Right lobe of liver (tissue), 6 donors: ENCODE measurements at regions not wholly inside any gene's neighbourhood (a gene's known extent, or its start where the extent isn't known, plus 50 kb on each side); places are given as distances from the start of the nearest gene placed in this dataset.

Experiments
- ATAC-seq, 4 donors: fragments of 200-7000 bp; cut with Tn5 transposase; one replicate each; pipeline ENCODE4 v1.9.1; 2020; ENCODE audit warnings: mild to moderate bottlenecking in 4 of 4, moderate library complexity in 4 of 4
- DNase-seq, 3 donors: peaks; one replicate each; pipeline ENCODE4 v3.0.0-alpha.2; 2020
- H3K27ac ChIP-seq, 3 donors: fragments of 200-600 bp; one replicate each; pipeline ENCODE4 v1.8.0; 2022
- H3K27me3 ChIP-seq, 2 donors: fragments of 200-600 bp; one replicate each; pipeline ENCODE4 v1.8.0; 2022
- H3K36me3 ChIP-seq, 4 donors: fragments of 200-600 bp; sonication (generic) in 1 of 4; one replicate each; pipeline versions ENCODE4 v1.5.1 to v1.8.0; 2017 to 2022; ENCODE audit warnings: control low read depth in 1 of 4
- H3K4me1 ChIP-seq, 4 donors: fragments of 200-600 bp; sonication (generic) in 1 of 4; one replicate each; pipeline versions ENCODE4 v1.5.1 to v1.8.0; 2017 to 2022; ENCODE audit warnings: control low read depth in 1 of 4
- H3K4me3 ChIP-seq, 3 donors: fragments of 200-600 bp; one replicate each; pipeline ENCODE4 v1.8.0; 2022
- H3K9me3 ChIP-seq, 4 donors: fragments of 200-600 bp; sonication (generic) in 1 of 4; one replicate each; pipeline versions ENCODE4 v1.5.1 to v1.8.0; 2017 to 2022; ENCODE audit warnings: control low read depth in 1 of 4
- POLR2A ChIP-seq: fragments of 450-650 bp; IDR thresholded peaks from one replicate; pipeline ENCODE4 v1.6.1; 2017; ENCODE audit warnings: antibody characterized with exemption, mild to moderate bottlenecking
- WGBS: methylation state at CpG from one replicate; pipeline ENCODE4 v1.1.6; 2018; ENCODE audit warnings: low coverage, low lambda C conversion rate; ENCODE audit not compliant: insufficient coverage; ENCODE audit errors: missing lambda C conversion rate; 5-methylcytosine and 5-hydroxymethylcytosine counted together
- intact Hi-C, 2 donors: fragments of 100-400 bp; cut with DNase I; formaldehyde crosslinking; loops; one replicate each; pipeline versions ENCODE4 v1.11.2 to v1.14.1; 2022
- TF ChIP-seq, protein P1 (sequence below), 4 donors: fragments of 200-600 bp in 3 of 4; fragments of 450-650 bp in 1 of 4; IDR thresholded peaks; one replicate each; pipeline versions ENCODE4 v1.5.1 to v1.8.0; 2016 to 2022; ENCODE audit warnings: antibody characterized with exemption in 4 of 4, mild to moderate bottlenecking in 2 of 4
- donor health status: DM: no; HTN: yes; CAD: no.
- donor health status: DM: no; HTN: no; CAD: no.
- donor health status: DM: no; HTN: no; CAD: no.
- donor health status: DM: no; HTN: yes; CAD: no.
- donor health status: DM: no; HTN: yes; CAD: no.

- Histone ChIP-seq H3K4me1 (no peaks in the 10 kb centered on the region), H3K36me3 (no peaks in the 10 kb centered on the region), H3K27ac (no peak overlapping the region), H3K27me3 (no peaks in the 10 kb centered on the region), H3K9me3 (no peaks in the 10 kb centered on the region), H3K4me3 (no peak overlapping the region)
- no peak for TF ChIP-seq POLR2A
- no peak for DNase-seq
- no peak for ATAC-seq
- intact Hi-C loops, result no loop called here
- WGBS, result no CpG with 5 or more reads among the region's 2 CpGs
Measured at GRCh38 chr4:126582737-126583136, 1050.0 kb upstream of the INTU start.

DNA sequence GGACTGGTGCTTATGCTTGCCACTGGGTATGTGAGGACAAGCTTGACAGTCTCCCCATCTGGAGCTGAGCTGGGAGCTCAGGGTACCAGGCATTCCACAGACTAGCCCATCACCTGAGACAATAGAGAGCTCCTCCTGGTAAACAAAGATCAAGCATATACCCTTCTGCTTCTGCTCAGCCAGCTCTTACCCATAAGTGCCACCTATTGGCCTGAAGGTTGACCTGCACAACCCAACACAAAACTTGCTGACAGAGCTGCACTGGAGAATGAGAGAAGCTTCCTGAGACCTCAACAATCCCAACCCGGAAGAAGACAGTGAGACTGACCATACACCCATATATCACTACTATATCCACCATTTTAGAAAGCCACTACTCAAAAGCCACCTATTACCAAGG, 1049.2 kb upstream of the INTU start:
- no peak for DNase-seq
- intact Hi-C loops, result no loop called here
- H3K27ac ChIP-seq, result no peak overlapping the region
- no peaks in the 10 kb centered on the region for H3K36me3 ChIP-seq
- no peaks in the 10 kb centered on the region for H3K9me3 ChIP-seq
- no peaks in the 10 kb centered on the region for H3K4me1 ChIP-seq
- H3K4me3 ChIP-seq, result no peak overlapping the region
- H3K27me3 ChIP-seq, result no peaks in the 10 kb centered on the region
- 40% methylated on average over 1 of the region's 1 CpG for WGBS
- ATAC-seq, result peak in 1 of 4 donors; percentile 11
- TF ChIP-seq POLR2A, result no peak
- TF ChIP-seq, protein P1, sequence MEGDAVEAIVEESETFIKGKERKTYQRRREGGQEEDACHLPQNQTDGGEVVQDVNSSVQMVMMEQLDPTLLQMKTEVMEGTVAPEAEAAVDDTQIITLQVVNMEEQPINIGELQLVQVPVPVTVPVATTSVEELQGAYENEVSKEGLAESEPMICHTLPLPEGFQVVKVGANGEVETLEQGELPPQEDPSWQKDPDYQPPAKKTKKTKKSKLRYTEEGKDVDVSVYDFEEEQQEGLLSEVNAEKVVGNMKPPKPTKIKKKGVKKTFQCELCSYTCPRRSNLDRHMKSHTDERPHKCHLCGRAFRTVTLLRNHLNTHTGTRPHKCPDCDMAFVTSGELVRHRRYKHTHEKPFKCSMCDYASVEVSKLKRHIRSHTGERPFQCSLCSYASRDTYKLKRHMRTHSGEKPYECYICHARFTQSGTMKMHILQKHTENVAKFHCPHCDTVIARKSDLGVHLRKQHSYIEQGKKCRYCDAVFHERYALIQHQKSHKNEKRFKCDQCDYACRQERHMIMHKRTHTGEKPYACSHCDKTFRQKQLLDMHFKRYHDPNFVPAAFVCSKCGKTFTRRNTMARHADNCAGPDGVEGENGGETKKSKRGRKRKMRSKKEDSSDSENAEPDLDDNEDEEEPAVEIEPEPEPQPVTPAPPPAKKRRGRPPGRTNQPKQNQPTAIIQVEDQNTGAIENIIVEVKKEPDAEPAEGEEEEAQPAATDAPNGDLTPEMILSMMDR (IDR thresholded peaks at IDR 0.05), result peak in 1 of 4 donors; percentile 5

GRCh38 chr4:126591583-126591982, 1041.2 kb upstream of the INTU start:
- no peak for ATAC-seq
- H3K27me3 ChIP-seq, result no peaks in the 10 kb centered on the region

GRCh38 chr4:126592088-126592487, 1040.7 kb upstream of the INTU start:
- Histone ChIP-seq H3K36me3 (no peaks in the 10 kb centered on the region), H3K4me3 (no peak overlapping the region), H3K4me1 (no peaks in the 10 kb centered on the region), H3K9me3 (no peaks in the 10 kb centered on the region), H3K27me3 (no peaks in the 10 kb centered on the region), H3K27ac (no peak overlapping the region)
- TF ChIP-seq POLR2A, result no peak
- TF ChIP-seq, protein P1 (IDR thresholded peaks at IDR 0.05), result no peak
- ATAC-seq, result no peak
- DNase-seq, result no peak
- intact Hi-C loops, result no loop called here
- WGBS, result 50% methylated on average over 3 of the region's 3 CpGs

More at GRCh38 chr4:126591583-126591982, 1041.2 kb upstream of the INTU start:
- DNase-seq, result no peak
- TF ChIP-seq, protein P1 (IDR thresholded peaks at IDR 0.05), result no peak
- intact Hi-C loops, result no loop called here
- Histone ChIP-seq H3K4me1 (no peaks in the 10 kb centered on the region), H3K9me3 (no peaks in the 10 kb centered on the region), H3K27ac (no peak overlapping the region), H3K36me3 (no peaks in the 10 kb centered on the region), H3K4me3 (no peak overlapping the region)

DNA sequence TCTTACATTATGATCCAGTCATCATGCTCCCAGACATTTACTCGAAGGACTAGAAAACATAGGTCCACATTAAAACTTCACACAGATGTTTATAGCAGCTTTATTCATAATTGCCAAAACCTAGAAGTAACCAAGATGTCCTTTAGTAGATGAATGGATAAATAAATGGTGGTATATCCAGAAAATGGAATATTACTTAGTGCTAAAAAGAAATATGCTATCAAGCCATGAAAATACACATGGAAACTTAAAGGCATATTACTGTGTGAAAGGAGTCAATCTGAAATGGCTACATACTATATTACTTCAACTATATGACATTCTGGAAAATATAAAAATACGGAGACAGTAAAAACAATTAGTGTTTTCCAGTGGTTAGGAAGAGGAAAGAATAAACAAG, 1039.1 kb upstream of the INTU start:
- no peaks in the 10 kb centered on the region for H3K27me3 ChIP-seq
- no peaks in the 10 kb centered on the region for H3K9me3 ChIP-seq
- no peaks in the 10 kb centered on the region for H3K4me1 ChIP-seq
- TF ChIP-seq, protein P1 (IDR thresholded peaks at IDR 0.05), result no peak
- TF ChIP-seq POLR2A, result no peak
- no peak for ATAC-seq
- no peak overlapping the region for H3K27ac ChIP-seq
- no peak for DNase-seq
- WGBS, result 66% methylated on average over 2 of the region's 2 CpGs
- intact Hi-C loops, result no loop called here
- no peaks in the 10 kb centered on the region for H3K36me3 ChIP-seq
- H3K4me3 ChIP-seq, result no peak overlapping the region
